ENCODE measurements at regions not wholly inside any gene's neighbourhood (a gene's known extent, or its start where the extent isn't known, plus 50 kb on each side); places are given as distances from the start of the nearest gene placed in this dataset.

DNA sequence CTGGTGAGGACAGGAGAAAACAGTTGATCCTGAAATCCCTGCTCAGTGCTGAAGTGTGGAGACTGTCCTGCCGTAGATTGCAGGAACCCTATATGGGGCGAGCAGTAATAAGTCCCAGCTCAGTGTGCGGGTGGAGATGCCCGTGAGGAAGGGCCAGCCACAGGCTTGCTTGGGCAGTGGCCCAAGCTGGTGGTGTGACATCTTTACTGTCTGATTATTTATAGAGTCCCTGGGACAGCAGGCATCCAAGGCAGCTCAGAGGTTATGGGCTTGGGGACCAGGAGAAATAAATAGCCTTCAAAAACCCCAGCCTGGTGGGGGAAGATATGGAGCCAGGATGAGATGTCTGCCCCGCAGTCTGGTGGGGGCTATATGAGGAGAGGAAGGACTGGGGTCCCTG lies 170.7 kb upstream of the POU3F1 start:
- Histone ChIP-seq H3K4me3 (ENCODE audit: low read depth in 1 of 3, low read length in 3 of 3) (no peak overlapping the region), H3K27me3 (ENCODE audit: control insufficient read depth in 3 of 3, insufficient read depth in 3 of 3, low read length in 3 of 3) (peaks cover 0 to 2% (median 0%) of the 10 kb centered on the region in 3 donors), H3K36me3 (ENCODE audit: control insufficient read depth in 3 of 3, insufficient read depth in 2 of 3, low read depth in 1 of 3, low read length in 3 of 3) (no peaks in the 10 kb centered on the region), H3K9me3 (ENCODE audit: control insufficient read depth in 2 of 2, insufficient read depth in 1 of 2, low read depth in 1 of 2, low read length in 1 of 2) (no peaks in the 10 kb centered on the region), H3K27ac (ENCODE audit: low read depth in 1 of 3, low read length in 2 of 3) (no peak overlapping the region), H3K4me1 (ENCODE audit: control insufficient read depth in 3 of 3, insufficient read depth in 2 of 3, low read depth in 1 of 3, low read length in 2 of 3) (no peaks in the 10 kb centered on the region)
- whole genome bisulfite sequencing, 3 donors, result 83 to 90% (median 89%) methylated on average over 5 of the region's 5 CpGs
- DNase-seq, result no peak
- no peak for FAIRE-seq

DNA sequence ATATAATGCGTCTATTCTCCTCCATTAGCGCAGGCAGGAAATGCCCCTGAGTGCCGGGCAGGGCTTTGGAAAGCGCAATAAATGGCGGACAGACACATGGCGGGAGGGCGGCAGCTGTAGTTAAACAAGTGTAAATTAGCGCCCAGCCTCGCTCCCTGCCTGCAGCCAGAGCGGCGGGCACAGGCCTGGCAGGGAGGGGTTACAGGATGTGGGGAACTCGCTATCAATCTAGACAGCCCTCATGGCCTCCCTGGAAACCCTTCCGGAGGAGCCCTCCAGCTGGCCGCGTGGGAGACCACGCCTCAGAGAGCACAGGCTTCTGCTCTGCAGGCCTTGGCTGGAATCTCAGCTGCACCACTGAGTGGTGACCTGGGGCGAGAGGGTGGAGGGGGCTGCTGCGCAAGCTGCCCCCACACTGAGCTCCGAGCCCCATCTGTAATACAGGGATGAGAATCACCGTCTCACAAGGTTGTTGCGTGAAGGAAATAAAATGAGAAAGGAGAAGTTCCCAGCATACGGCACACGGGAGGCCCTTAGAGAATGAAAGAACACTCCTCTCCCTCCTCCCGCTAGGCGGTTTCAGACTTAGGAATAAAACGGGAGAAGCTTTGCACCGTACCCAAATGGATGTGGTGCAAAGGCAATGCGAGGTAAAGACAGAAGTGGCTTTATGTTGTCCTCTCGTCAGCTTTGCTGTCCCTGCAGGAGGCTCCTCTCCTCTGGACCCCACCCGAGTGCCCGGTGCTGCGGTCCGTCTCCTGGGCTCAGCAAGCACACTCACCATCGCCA lies 167.2 kb upstream of the POU3F1 start:
- Histone ChIP-seq H3K27ac (ENCODE audit: low read depth in 1 of 3, low read length in 2 of 3) (no peak overlapping the region), H3K27me3 (ENCODE audit: control insufficient read depth in 3 of 3, insufficient read depth in 3 of 3, low read length in 3 of 3) (peaks cover 0 to 2% (median 0%) of the 10 kb centered on the region in 3 donors), H3K9me3 (ENCODE audit: control insufficient read depth in 2 of 2, insufficient read depth in 1 of 2, low read depth in 1 of 2, low read length in 1 of 2) (no peaks in the 10 kb centered on the region), H3K4me1 (ENCODE audit: control insufficient read depth in 3 of 3, insufficient read depth in 2 of 3, low read depth in 1 of 3, low read length in 2 of 3) (no peaks in the 10 kb centered on the region), H3K4me3 (ENCODE audit: low read depth in 1 of 3, low read length in 3 of 3) (no peak overlapping the region), H3K36me3 (ENCODE audit: control insufficient read depth in 3 of 3, insufficient read depth in 2 of 3, low read depth in 1 of 3, low read length in 3 of 3) (no peaks in the 10 kb centered on the region)
- DNase-seq (peak in 1 of 2 donors; percentile 13), FAIRE-seq (no peak)
- 47 to 66% (median 62%) methylated on average over 34 of the region's 34 CpGs for WGBS, 3 donors

DNA sequence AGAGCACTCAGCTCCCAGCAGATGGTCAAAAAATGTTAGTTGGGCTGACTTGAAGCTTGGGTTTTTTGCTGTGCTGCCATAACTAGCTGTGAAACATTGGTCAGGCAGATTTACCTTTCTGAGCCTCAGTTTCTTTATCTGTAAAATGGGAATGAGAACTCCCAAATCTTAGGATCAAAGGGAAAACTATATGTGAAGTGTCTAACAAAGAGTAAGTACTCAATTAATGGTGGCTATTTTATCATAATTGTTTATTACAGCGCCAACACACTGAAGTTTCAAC lies 164.2 kb upstream of the POU3F1 start:
- WGBS, 3 donors, result 95 to 98% (median 96%) methylated on average over 1 of the region's 1 CpG
- no peaks in the 10 kb centered on the region for H3K4me1 ChIP-seq (ENCODE audit: control insufficient read depth in 3 of 3, insufficient read depth in 2 of 3, low read depth in 1 of 3, low read length in 2 of 3)
- no peaks in the 10 kb centered on the region for H3K9me3 ChIP-seq (ENCODE audit: control insufficient read depth in 2 of 2, insufficient read depth in 1 of 2, low read depth in 1 of 2, low read length in 1 of 2)
- no peak overlapping the region for H3K4me3 ChIP-seq (ENCODE audit: low read depth in 1 of 3, low read length in 3 of 3)
- DNase-seq (no peak), FAIRE-seq (no peak)
- H3K36me3 ChIP-seq (ENCODE audit: control insufficient read depth in 3 of 3, insufficient read depth in 2 of 3, low read depth in 1 of 3, low read length in 3 of 3), result no peaks in the 10 kb centered on the region
- H3K27me3 ChIP-seq (ENCODE audit: control insufficient read depth in 3 of 3, insufficient read depth in 3 of 3, low read length in 3 of 3), result peaks cover 0 to 2% (median 0%) of the 10 kb centered on the region in 3 donors
- H3K27ac ChIP-seq (ENCODE audit: low read depth in 1 of 3, low read length in 2 of 3), result no peak overlapping the region

DNA sequence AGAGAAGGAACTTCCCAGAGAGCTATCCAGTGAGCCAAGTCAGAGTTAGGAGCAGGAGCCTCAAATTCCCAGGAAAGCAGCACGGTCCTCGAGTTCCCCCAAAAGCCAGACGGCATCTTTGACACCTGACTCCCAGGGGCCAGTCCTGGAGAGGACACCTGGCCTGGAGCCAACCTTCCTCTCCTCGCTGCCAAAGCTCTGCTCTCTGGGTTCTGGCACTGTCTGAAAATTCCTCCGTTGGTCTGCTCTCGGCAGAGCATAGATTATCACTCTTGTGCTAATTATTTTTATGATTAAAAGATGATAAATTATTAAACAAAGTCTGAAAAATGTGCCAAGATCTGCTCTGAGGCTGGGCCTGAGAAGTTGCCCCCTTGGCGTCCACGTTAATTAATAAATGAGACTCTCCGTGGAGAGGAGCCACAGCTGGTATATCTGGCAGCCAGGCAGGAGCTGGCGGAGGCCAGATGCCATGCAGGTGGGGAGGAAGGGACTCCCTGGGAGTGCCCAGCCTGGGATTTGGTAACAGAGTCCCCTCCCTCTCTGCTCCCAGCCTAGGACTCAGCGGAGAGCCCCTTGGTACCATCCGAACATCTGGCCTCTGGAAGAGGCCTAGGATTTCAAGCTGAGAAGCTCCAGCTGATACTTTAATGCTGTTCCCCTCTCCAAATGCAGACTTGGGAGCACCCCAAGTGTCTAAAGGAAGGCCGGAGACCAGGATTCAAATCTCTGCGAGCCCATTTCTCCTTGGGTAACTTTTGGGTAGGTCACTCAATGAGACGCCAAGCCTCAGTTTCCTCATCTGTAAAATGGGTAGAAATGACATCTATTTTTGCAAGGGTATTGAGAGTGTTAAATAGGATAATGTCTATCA lies 163.7 kb upstream of the POU3F1 start:
- WGBS, 3 donors, result 40 to 62% (median 44%) methylated on average over 15 of the region's 15 CpGs
- DNase-seq (no peak), FAIRE-seq (no peak)
- Histone ChIP-seq H3K27me3 (ENCODE audit: control insufficient read depth in 3 of 3, insufficient read depth in 3 of 3, low read length in 3 of 3) (peaks cover 0 to 2% (median 0%) of the 10 kb centered on the region in 3 donors), H3K36me3 (ENCODE audit: control insufficient read depth in 3 of 3, insufficient read depth in 2 of 3, low read depth in 1 of 3, low read length in 3 of 3) (no peaks in the 10 kb centered on the region), H3K27ac (ENCODE audit: low read depth in 1 of 3, low read length in 2 of 3) (no peak overlapping the region), H3K4me3 (ENCODE audit: low read depth in 1 of 3, low read length in 3 of 3) (no peak overlapping the region), H3K4me1 (ENCODE audit: control insufficient read depth in 3 of 3, insufficient read depth in 2 of 3, low read depth in 1 of 3, low read length in 2 of 3) (no peaks in the 10 kb centered on the region), H3K9me3 (ENCODE audit: control insufficient read depth in 2 of 2, insufficient read depth in 1 of 2, low read depth in 1 of 2, low read length in 1 of 2) (no peaks in the 10 kb centered on the region)

DNA sequence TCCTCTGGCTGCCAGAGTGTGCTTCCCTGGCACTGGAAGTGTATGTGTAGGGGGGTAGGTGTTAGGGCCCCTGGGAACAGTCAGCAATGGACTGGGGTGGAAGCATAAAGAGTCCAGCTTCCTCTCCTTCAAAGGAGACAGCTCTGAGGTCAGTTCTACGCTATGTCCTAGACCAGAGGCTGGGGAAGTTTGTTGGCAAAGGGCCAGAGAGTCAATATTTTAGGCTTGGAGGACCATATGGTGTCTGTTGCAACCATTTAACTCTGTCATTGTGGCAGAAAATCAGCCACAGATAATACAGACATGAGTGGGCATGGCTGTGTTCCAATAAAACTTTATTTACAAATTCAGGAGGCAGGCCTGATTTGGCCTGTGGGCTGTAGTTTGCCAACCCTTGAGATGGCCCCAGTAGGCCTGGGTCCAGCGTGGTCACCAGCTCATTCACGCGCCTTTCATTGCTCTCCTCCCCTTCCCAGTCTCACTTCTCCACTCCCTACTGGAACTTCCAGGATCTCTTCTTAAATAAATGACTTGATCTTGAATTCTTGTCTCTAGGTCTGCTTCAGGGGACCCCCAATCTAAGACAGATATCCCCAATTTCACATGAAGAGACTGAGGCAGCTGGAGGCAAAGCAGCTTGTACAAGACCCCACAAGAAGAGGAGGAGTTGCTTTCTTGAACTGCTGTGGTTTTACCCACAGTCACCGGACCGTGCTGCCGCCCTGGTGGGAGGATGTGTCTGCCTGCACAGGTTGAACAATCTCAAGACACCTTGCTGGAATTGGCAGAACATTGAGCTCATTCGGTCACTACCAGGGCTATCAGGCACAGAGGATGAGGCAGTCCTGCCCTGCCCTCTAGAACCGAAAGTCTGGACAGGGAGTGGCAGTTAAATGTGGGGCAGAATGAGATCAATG lies 162.4 kb upstream of the POU3F1 start:
- no peaks in the 10 kb centered on the region for H3K9me3 ChIP-seq (ENCODE audit: control insufficient read depth in 2 of 2, insufficient read depth in 1 of 2, low read depth in 1 of 2, low read length in 1 of 2)
- peak in 1 of 2 donors; percentile 9 for DNase-seq
- no peaks in the 10 kb centered on the region for H3K27me3 ChIP-seq (ENCODE audit: control insufficient read depth in 3 of 3, insufficient read depth in 3 of 3, low read length in 3 of 3)
- H3K4me1 ChIP-seq (ENCODE audit: control insufficient read depth in 3 of 3, insufficient read depth in 2 of 3, low read depth in 1 of 3, low read length in 2 of 3), result no peaks in the 10 kb centered on the region
- 74 to 84% (median 79%) methylated on average over 9 of the region's 9 CpGs for WGBS, 3 donors
- no peak overlapping the region for H3K4me3 ChIP-seq (ENCODE audit: low read depth in 1 of 3, low read length in 3 of 3)
- no peaks in the 10 kb centered on the region for H3K36me3 ChIP-seq (ENCODE audit: control insufficient read depth in 3 of 3, insufficient read depth in 2 of 3, low read depth in 1 of 3, low read length in 3 of 3)
- FAIRE-seq, result no peak
- H3K27ac ChIP-seq (ENCODE audit: low read depth in 1 of 3, low read length in 2 of 3), result no peak overlapping the region

DNA sequence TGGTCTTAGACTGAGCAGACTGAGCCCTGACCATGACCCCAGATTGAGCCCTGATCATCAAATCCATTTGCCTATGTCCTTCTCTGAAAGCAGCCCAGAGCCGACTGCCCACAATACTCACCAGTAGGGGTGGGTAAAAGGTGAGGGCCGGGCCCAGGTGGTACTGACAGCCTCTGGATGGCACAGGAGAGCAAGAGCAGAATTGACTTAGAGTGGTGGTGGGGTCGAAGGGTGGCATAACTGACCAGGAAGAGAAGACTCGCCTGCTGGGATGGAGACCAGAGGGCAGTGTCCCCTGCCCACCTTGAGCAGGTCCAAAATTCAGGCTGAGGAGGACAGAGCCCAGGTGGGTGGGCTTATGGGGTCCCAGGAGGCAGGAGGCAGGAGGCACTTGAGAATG lies 161.3 kb upstream of the POU3F1 start:
- Histone ChIP-seq H3K27ac (ENCODE audit: low read depth in 1 of 3, low read length in 2 of 3) (no peak overlapping the region), H3K9me3 (ENCODE audit: control insufficient read depth in 2 of 2, insufficient read depth in 1 of 2, low read depth in 1 of 2, low read length in 1 of 2) (no peaks in the 10 kb centered on the region), H3K36me3 (ENCODE audit: control insufficient read depth in 3 of 3, insufficient read depth in 2 of 3, low read depth in 1 of 3, low read length in 3 of 3) (no peaks in the 10 kb centered on the region), H3K4me1 (ENCODE audit: control insufficient read depth in 3 of 3, insufficient read depth in 2 of 3, low read depth in 1 of 3, low read length in 2 of 3) (no peaks in the 10 kb centered on the region), H3K4me3 (ENCODE audit: low read depth in 1 of 3, low read length in 3 of 3) (no peak overlapping the region), H3K27me3 (ENCODE audit: control insufficient read depth in 3 of 3, insufficient read depth in 3 of 3, low read length in 3 of 3) (no peaks in the 10 kb centered on the region)
- DNase-seq (no peak), FAIRE-seq (no peak)
- whole genome bisulfite sequencing, 3 donors, result 73 to 88% (median 76%) methylated on average over 4 of the region's 4 CpGs

DNA sequence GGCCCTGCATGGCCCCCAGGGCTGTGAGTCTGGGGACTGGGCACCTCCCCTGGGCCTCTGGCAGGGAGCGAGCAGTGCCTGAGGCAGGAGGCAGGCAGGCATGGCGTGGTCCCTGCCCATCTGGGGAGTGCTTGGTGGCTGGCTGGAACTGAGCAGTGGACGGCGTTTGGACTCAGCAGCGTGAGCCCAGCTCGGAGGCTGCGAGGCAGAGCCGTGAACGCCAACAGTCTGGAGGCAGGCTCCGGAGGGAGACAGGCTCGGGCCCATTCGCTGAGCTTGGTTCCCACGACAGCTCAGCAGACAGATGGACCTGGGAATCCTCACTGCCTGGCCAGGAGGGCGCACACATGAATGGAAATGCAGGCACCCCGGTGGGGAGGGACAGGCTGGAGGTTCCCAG lies 160.7 kb upstream of the POU3F1 start:
- H3K27me3 ChIP-seq (ENCODE audit: control insufficient read depth in 3 of 3, insufficient read depth in 3 of 3, low read length in 3 of 3), result no peaks in the 10 kb centered on the region
- H3K27ac ChIP-seq (ENCODE audit: low read depth in 1 of 3, low read length in 2 of 3), result no peak overlapping the region
- DNase-seq, result no peak
- no peaks in the 10 kb centered on the region for H3K9me3 ChIP-seq (ENCODE audit: control insufficient read depth in 2 of 2, insufficient read depth in 1 of 2, low read depth in 1 of 2, low read length in 1 of 2)
- H3K36me3 ChIP-seq (ENCODE audit: control insufficient read depth in 3 of 3, insufficient read depth in 2 of 3, low read depth in 1 of 3, low read length in 3 of 3), result no peaks in the 10 kb centered on the region
- no peaks in the 10 kb centered on the region for H3K4me1 ChIP-seq (ENCODE audit: control insufficient read depth in 3 of 3, insufficient read depth in 2 of 3, low read depth in 1 of 3, low read length in 2 of 3)
- WGBS, 3 donors, result 85 to 93% (median 92%) methylated on average over 11 to 15 of the region's 15 CpGs
- no peak overlapping the region for H3K4me3 ChIP-seq (ENCODE audit: low read depth in 1 of 3, low read length in 3 of 3)
- FAIRE-seq, result no peak

DNA sequence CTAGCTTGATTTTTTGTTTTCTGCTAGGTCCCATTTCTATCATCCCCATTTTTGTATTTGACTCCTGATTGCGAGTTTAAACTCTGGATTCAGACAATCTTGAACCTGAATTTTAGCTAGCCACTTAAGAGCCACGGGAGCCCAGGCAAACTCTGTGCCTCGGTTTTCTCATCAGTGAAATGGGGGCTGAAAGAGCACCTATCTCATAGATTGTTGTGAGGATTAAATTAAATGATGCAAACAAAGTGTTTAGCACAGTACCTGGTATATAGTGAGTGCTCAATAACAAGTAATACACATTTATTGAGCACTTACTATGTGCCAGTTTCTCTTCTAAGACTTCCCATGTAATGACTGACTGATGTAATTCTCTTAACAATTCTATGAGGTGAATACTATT lies 158.1 kb upstream of the POU3F1 start:
- H3K4me1 ChIP-seq (ENCODE audit: control insufficient read depth in 3 of 3, insufficient read depth in 2 of 3, low read depth in 1 of 3, low read length in 2 of 3), result no peaks in the 10 kb centered on the region
- H3K4me3 ChIP-seq (ENCODE audit: low read depth in 1 of 3, low read length in 3 of 3), result no peak overlapping the region
- H3K27ac ChIP-seq (ENCODE audit: low read depth in 1 of 3, low read length in 2 of 3), result no peak overlapping the region
- FAIRE-seq, result no peak
- H3K27me3 ChIP-seq (ENCODE audit: control insufficient read depth in 3 of 3, insufficient read depth in 3 of 3, low read length in 3 of 3), result no peaks in the 10 kb centered on the region
- H3K36me3 ChIP-seq (ENCODE audit: control insufficient read depth in 3 of 3, insufficient read depth in 2 of 3, low read depth in 1 of 3, low read length in 3 of 3), result no peaks in the 10 kb centered on the region
- WGBS, 3 donors, result 75 to 89% (median 78%) methylated on average over 3 of the region's 3 CpGs
- DNase-seq, result no peak
- H3K9me3 ChIP-seq (ENCODE audit: control insufficient read depth in 2 of 2, insufficient read depth in 1 of 2, low read depth in 1 of 2, low read length in 1 of 2), result peaks cover 0 to 6% of the 10 kb centered on the region in 2 donors

All from small intestine (tissue), 7 donors.